ENCODE measurements at regions not wholly inside any gene's neighbourhood (a gene's known extent, or its start where the extent isn't known, plus 50 kb on each side); places are given as distances from the start of the nearest gene placed in this dataset.

DNA sequence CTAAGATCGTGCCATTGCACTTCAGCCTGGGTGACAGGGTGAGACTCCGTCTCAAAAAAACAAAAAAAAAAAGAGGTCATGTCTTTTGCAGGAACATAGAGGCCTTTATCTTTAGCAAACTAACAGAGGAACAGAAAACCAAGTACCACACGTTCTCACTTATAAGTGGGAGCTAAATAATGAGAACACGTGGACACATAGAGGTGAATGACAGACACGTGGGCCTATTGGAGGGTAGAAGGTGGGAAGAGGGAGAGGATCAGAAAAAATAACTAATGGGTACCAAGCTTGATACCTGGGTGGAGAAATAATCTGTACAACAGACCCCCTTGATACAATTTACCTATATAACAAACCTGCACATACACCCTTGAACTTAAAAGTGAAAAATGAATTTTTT is 401.4 kb upstream of the NAALADL2 start:
- H3K4me1 Mint-ChIP-seq, result peaks cover 3% of the 10 kb centered on the region
- peaks cover 6% of the 10 kb centered on the region for H3K36me3 Mint-ChIP-seq
- no peak overlapping the region for H3K27ac Mint-ChIP-seq
- Histone ChIP-seq H3K9ac (no peak overlapping the region), H3K4me1 (peaks cover 11% of the 10 kb centered on the region), H3K27ac (no peak overlapping the region), H3K79me2 (ENCODE audit: low read depth) (no peaks in the 10 kb centered on the region), H3K4me2 (no peak overlapping the region), H3K36me3 (peaks cover 2% of the 10 kb centered on the region), H3K4me3 (no peak overlapping the region), H2AFZ (replicated peaks) (no peak overlapping the region), H3K9me3 (ENCODE audit: low read depth) (no peaks in the 10 kb centered on the region), H3F3A (ENCODE audit: low read depth) (no peaks in the 10 kb centered on the region), H3K27me3 (no peaks in the 10 kb centered on the region), H4K20me1 (ENCODE audit: low read depth) (no peaks in the 10 kb centered on the region)
- DNase-seq (ENCODE audit: low spot score), result no peak
- H3K27me3 Mint-ChIP-seq (ENCODE audit: insufficient read depth, low read depth), result peaks cover 3% of the 10 kb centered on the region
- TF ChIP-seq EZH2phosphoT487 (IDR thresholded peaks at IDR 0.05) (no peak), EZH2 (IDR thresholded peaks at IDR 0.05) (no peak), CTCF (IDR thresholded peaks at IDR 0.05) (no peak)
- peaks cover 40% of the 10 kb centered on the region for H3K9me3 Mint-ChIP-seq
- no peak overlapping the region for H3K4me3 Mint-ChIP-seq

- Mint-ChIP-seq H3K9me3 (peaks cover 12% of the 10 kb centered on the region), H3K27me3 (ENCODE audit: insufficient read depth, low read depth) (peaks cover 2% of the 10 kb centered on the region), H3K27ac (no peak overlapping the region), H3K36me3 (no peaks in the 10 kb centered on the region), H3K4me3 (no peak overlapping the region), H3K4me1 (peaks cover 8% of the 10 kb centered on the region)
- Histone ChIP-seq H3K9me3 (ENCODE audit: low read depth) (no peaks in the 10 kb centered on the region), H3K79me2 (ENCODE audit: low read depth) (no peaks in the 10 kb centered on the region), H3K9ac (no peak overlapping the region), H3K27me3 (no peaks in the 10 kb centered on the region), H3K4me1 (peaks cover 20% of the 10 kb centered on the region), H3K27ac (no peak overlapping the region), H3F3A (ENCODE audit: low read depth) (peaks cover 2% of the 10 kb centered on the region), H2AFZ (replicated peaks) (no peak overlapping the region), H4K20me1 (ENCODE audit: low read depth) (no peaks in the 10 kb centered on the region), H3K36me3 (no peaks in the 10 kb centered on the region), H3K4me2 (peak overlapping the region; percentile 25), H3K4me3 (no peak overlapping the region)
- TF ChIP-seq CTCF (IDR thresholded peaks at IDR 0.05) (no peak), EZH2phosphoT487 (IDR thresholded peaks at IDR 0.05) (no peak), EZH2 (IDR thresholded peaks at IDR 0.05) (no peak)
- DNase-seq (ENCODE audit: low spot score), result peak; percentile 4
These were observed 398.3 kb upstream of the NAALADL2 start for GRCh38 chr3:174460831-174461230.

GRCh38 chr3:174462916-174463315 is 396.2 kb upstream of the NAALADL2 start:
- H3F3A ChIP-seq (ENCODE audit: low read depth), result peaks cover 5% of the 10 kb centered on the region
- H3K9ac ChIP-seq, result no peak overlapping the region
- no peaks in the 10 kb centered on the region for H3K36me3 ChIP-seq
- H3K27me3 ChIP-seq, result no peaks in the 10 kb centered on the region
- no peak overlapping the region for H2AFZ ChIP-seq (replicated peaks)
- H3K9me3 ChIP-seq (ENCODE audit: low read depth), result no peaks in the 10 kb centered on the region
- H3K27ac Mint-ChIP-seq, result no peak overlapping the region
- H3K4me1 ChIP-seq, result peaks cover 32% of the 10 kb centered on the region
- DNase-seq (ENCODE audit: low spot score), result no peak
- H3K27ac ChIP-seq, result no peak overlapping the region
- H3K4me2 ChIP-seq, result no peak overlapping the region
- no peaks in the 10 kb centered on the region for H3K36me3 Mint-ChIP-seq
- no peaks in the 10 kb centered on the region for H4K20me1 ChIP-seq (ENCODE audit: low read depth)
- H3K4me3 ChIP-seq, result no peak overlapping the region
- peaks cover 6% of the 10 kb centered on the region for H3K9me3 Mint-ChIP-seq
- no peaks in the 10 kb centered on the region for H3K79me2 ChIP-seq (ENCODE audit: low read depth)
- no peaks in the 10 kb centered on the region for H3K27me3 Mint-ChIP-seq (ENCODE audit: insufficient read depth, low read depth)
- no peak for TF ChIP-seq EZH2phosphoT487 (IDR thresholded peaks at IDR 0.05)
- TF ChIP-seq CTCF (IDR thresholded peaks at IDR 0.05), result no peak
- TF ChIP-seq EZH2 (IDR thresholded peaks at IDR 0.05), result no peak
- H3K4me3 Mint-ChIP-seq, result no peak overlapping the region
- H3K4me1 Mint-ChIP-seq, result peaks cover 12% of the 10 kb centered on the region
